ENCODE measurements at regions not wholly inside any gene's neighbourhood (a gene's known extent, or its start where the extent isn't known, plus 50 kb on each side); places are given as distances from the start of the nearest gene placed in this dataset.
A peak's percentile ranks its signal among the peaks of the same experiment; 100 is the strongest.

GRCh38 chr9:13361076-13361475 is 81.6 kb upstream of the MPDZ start:
- Mint-ChIP-seq H3K27ac (no peak overlapping the region), H3K9me3 (no peaks in the 10 kb centered on the region), H3K36me3 (ENCODE audit: low read depth) (no peaks in the 10 kb centered on the region), H3K27me3 (ENCODE audit: insufficient read depth) (no peaks in the 10 kb centered on the region), H3K4me1 (ENCODE audit: low read depth) (peaks cover 25% of the 10 kb centered on the region), H3K4me3 (no peak overlapping the region)
- DNase-seq, result no peak
- TF ChIP-seq, protein P1, sequence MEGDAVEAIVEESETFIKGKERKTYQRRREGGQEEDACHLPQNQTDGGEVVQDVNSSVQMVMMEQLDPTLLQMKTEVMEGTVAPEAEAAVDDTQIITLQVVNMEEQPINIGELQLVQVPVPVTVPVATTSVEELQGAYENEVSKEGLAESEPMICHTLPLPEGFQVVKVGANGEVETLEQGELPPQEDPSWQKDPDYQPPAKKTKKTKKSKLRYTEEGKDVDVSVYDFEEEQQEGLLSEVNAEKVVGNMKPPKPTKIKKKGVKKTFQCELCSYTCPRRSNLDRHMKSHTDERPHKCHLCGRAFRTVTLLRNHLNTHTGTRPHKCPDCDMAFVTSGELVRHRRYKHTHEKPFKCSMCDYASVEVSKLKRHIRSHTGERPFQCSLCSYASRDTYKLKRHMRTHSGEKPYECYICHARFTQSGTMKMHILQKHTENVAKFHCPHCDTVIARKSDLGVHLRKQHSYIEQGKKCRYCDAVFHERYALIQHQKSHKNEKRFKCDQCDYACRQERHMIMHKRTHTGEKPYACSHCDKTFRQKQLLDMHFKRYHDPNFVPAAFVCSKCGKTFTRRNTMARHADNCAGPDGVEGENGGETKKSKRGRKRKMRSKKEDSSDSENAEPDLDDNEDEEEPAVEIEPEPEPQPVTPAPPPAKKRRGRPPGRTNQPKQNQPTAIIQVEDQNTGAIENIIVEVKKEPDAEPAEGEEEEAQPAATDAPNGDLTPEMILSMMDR (IDR thresholded peaks at IDR 0.05), result no peak

DNA sequence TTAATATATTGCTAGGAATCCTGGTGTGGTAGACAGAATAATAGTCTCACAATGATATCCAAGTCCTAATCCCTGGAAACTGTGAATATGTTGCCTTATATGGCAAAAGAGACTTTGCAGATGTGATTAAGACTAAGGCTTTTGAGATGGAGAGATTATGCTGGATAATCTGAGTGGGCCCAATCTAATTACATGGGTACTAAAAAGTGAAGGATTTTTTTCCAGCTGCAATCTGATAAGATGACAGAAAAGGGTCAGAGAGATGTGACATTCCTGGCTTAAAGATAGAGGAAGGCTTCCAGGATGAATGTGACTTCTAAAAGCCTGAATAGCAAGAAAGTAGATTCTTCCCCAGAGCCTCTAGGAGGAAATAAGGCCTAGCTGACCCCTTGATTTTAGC is 80.7 kb upstream of the MPDZ start:
- H3K4me3 Mint-ChIP-seq, result no peak overlapping the region
- peaks cover 25% of the 10 kb centered on the region for H3K4me1 Mint-ChIP-seq (ENCODE audit: low read depth)
- H3K27me3 Mint-ChIP-seq (ENCODE audit: insufficient read depth), result no peaks in the 10 kb centered on the region

GRCh38 chr9:13358128-13358527 is 78.6 kb upstream of the MPDZ start:
- peak; percentile 68 for DNase-seq
- TF ChIP-seq, protein P1 (IDR thresholded peaks at IDR 0.05), result no peak

More for the DNA sequence above, 80.7 kb upstream of the MPDZ start:
- Mint-ChIP-seq H3K27ac (no peak overlapping the region), H3K36me3 (ENCODE audit: low read depth) (no peaks in the 10 kb centered on the region), H3K9me3 (no peaks in the 10 kb centered on the region)
- DNase-seq, result no peak
- TF ChIP-seq, protein P1 (IDR thresholded peaks at IDR 0.05), result no peak

DNA sequence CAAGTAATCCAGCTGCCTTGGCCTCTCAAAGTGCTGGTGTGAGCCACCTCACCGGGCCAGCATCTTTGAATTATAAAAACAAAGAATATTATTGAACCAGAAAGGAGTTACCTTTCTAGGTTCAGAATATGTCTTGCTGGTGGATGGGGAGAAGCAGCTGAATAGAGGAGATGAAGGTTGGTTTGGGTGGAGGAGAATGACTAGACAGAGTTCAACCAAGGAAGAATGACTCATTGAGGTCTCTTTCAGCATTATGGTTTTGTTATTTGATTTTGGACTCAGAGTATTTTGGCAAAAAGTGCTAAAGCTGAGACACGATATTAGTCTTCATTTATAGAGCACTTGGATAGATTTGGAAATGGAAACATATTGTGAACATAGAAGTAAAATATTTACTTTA is 75.2 kb upstream of the MPDZ start:
- Mint-ChIP-seq H3K4me1 (ENCODE audit: low read depth) (peaks cover 36% of the 10 kb centered on the region), H3K4me3 (no peak overlapping the region), H3K36me3 (ENCODE audit: low read depth) (no peaks in the 10 kb centered on the region), H3K27me3 (ENCODE audit: insufficient read depth) (no peaks in the 10 kb centered on the region), H3K27ac (no peak overlapping the region), H3K9me3 (no peaks in the 10 kb centered on the region)
- no peak for DNase-seq
- TF ChIP-seq, protein P1 (IDR thresholded peaks at IDR 0.05), result no peak

More at GRCh38 chr9:13358128-13358527, 78.6 kb upstream of the MPDZ start:
- Mint-ChIP-seq H3K27ac (no peak overlapping the region), H3K9me3 (no peaks in the 10 kb centered on the region), H3K36me3 (ENCODE audit: low read depth) (no peaks in the 10 kb centered on the region), H3K27me3 (ENCODE audit: insufficient read depth) (no peaks in the 10 kb centered on the region), H3K4me3 (no peak overlapping the region), H3K4me1 (ENCODE audit: low read depth) (peaks cover 32% of the 10 kb centered on the region)

DNA sequence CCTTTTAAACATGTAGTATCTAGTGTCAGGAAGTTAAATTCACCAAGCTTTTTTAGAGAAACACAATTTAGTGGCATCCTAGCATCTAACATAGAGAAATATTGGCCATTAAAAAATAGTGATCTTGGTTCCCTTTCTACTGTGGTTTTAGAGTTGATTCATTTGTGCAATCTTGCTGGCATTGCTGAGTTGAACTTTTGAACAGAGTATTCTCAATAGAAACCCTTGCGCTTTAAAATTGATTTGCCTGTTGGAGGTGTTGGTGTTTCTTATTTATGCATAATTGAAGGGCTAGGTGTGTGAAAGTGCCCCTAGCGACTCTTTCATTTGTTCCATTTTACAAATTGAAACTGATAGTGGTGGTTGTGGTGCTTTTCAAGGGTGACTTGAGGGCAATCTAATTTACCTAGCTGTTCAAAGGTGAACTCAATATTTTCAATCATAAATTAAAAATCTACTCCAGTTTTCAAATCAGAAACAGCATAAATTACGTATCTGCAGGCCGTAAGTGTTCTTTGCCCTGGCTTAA is 73.0 kb upstream of the MPDZ start:
- H3K36me3 Mint-ChIP-seq (ENCODE audit: low read depth), result no peaks in the 10 kb centered on the region
- peaks cover 21% of the 10 kb centered on the region for H3K4me1 Mint-ChIP-seq (ENCODE audit: low read depth)
- DNase-seq, result no peak
- H3K27ac Mint-ChIP-seq, result no peak overlapping the region
- H3K4me3 Mint-ChIP-seq, result no peak overlapping the region
- H3K27me3 Mint-ChIP-seq (ENCODE audit: insufficient read depth), result no peaks in the 10 kb centered on the region; the same call in 1 of the 2 replicates
- no peaks in the 10 kb centered on the region for H3K9me3 Mint-ChIP-seq
- TF ChIP-seq, protein P1 (IDR thresholded peaks at IDR 0.05), result no peak
